ENCODE measurements at regions not wholly inside any gene's neighbourhood (a gene's known extent, or its start where the extent isn't known, plus 50 kb on each side); places are given as distances from the start of the nearest gene placed in this dataset.

DNA sequence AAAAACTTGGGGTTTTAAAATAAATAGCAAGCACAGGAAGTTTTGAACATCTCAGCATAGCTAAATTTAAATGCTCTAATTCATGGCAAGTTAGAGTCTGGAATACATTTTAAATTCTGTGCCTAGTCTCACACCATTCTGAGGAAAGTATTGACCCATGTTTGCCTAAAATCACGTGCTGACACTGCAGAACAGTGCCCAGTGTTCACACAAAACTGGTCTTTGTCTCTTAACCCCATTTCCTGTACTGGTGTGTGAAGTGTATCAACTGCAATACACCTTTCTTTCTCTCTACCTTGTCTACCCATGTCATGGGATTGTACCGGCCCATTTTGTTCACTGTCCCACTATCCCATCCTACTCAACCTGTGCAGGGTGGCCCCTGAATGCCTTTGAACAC is 749.7 kb upstream of the POM121L12 start:
- Histone ChIP-seq H3K4me1 (no peaks in the 10 kb centered on the region), H3K36me3 (no peaks in the 10 kb centered on the region), H3K4me3 (no peak overlapping the region), H3K9me3 (peaks cover 0 to 13% of the 10 kb centered on the region in 2 donors), H3K27ac (no peak overlapping the region), H3K27me3 (no peaks in the 10 kb centered on the region)
- TF ChIP-seq, protein P1, sequence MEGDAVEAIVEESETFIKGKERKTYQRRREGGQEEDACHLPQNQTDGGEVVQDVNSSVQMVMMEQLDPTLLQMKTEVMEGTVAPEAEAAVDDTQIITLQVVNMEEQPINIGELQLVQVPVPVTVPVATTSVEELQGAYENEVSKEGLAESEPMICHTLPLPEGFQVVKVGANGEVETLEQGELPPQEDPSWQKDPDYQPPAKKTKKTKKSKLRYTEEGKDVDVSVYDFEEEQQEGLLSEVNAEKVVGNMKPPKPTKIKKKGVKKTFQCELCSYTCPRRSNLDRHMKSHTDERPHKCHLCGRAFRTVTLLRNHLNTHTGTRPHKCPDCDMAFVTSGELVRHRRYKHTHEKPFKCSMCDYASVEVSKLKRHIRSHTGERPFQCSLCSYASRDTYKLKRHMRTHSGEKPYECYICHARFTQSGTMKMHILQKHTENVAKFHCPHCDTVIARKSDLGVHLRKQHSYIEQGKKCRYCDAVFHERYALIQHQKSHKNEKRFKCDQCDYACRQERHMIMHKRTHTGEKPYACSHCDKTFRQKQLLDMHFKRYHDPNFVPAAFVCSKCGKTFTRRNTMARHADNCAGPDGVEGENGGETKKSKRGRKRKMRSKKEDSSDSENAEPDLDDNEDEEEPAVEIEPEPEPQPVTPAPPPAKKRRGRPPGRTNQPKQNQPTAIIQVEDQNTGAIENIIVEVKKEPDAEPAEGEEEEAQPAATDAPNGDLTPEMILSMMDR (IDR thresholded peaks at IDR 0.05) = no peak
- TF ChIP-seq POLR2A (IDR thresholded peaks at IDR 0.05) (no peak), POLR2AphosphoS5 (IDR thresholded peaks at IDR 0.05) (no peak)
- DNase-seq (ENCODE audit: low spot score in 2 of 2) = no peak
- intact Hi-C loops (cut with DNase I; ENCODE audit: low total_unique reads) = no loop called here

DNA sequence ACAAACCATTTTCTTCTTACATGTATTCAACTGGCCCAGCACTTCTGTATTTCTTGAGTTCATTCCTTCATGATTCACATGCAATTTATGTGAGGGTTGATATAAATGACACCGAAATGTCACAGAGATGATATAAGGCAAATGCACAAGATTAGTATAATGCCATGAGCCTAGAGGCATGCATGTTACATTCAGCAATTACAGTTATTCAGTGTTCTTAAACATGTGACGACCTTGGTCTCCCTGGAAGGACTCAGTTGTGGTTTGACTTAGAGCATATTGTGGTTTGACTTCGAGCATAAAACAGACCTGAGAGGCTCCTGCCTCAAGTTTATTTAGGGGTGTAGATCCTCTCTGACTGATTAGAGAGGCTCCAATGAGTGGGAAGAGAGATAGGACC is 752.1 kb upstream of the POM121L12 start:
- no peak for DNase-seq (ENCODE audit: low spot score in 2 of 2)
- Histone ChIP-seq H3K4me3 (no peak overlapping the region), H3K27me3 (no peaks in the 10 kb centered on the region), H3K9me3 (peaks cover 2 to 13% of the 10 kb centered on the region in 2 donors), H3K27ac (no peak overlapping the region), H3K36me3 (no peaks in the 10 kb centered on the region), H3K4me1 (no peaks in the 10 kb centered on the region)
- intact Hi-C loops (cut with DNase I; ENCODE audit: low total_unique reads) = no loop called here
- TF ChIP-seq POLR2A (IDR thresholded peaks at IDR 0.05) (no peak), POLR2AphosphoS5 (IDR thresholded peaks at IDR 0.05) (no peak)
- TF ChIP-seq, protein P1 (IDR thresholded peaks at IDR 0.05) = no peak

DNA sequence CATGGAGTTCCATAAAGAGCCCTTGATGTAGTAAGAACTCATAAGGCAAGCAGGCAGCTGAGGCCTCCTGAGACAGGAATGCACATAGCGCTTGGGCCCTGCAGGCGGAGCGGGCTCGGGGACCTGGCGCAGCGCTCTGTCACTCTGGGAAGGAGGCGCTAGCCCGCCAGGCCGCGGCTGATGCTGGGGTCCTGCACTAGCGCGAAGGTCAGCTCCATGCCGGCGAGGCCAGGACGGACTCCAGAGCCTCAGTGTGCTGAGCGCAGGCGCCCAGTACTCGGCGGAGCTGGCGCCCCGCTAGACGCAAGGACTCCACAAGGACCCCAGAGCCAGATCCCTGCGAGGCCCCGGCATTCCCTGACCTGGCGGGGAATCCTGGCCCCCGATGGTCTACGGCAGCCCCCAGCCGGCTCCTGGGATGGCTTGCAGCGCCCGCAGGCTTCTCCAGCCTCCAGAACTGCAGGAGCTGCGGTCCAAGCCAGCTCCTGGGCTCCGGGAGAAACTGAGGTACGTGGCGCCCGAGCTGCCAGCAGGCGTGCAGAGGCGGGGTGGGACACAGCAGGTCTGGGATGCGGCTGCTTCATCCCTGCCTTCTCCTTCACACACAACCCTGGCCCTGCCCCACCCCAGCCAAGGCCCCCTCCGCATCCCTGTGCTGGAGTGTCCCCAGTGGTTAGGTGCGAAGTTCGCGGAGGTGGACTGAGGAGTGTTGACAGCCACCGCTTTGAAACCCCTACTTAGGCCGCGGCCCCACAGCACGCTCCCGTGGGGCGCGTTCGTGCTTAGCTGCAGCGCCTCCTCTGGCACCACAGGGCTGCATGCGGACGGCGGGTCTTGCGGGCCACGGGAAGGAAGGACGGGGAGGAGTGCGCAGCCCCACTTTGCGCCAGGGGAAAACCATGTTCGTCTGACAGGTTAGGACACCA is 761.5 kb upstream of the POM121L12 start:
- Histone ChIP-seq H3K9me3 (peaks cover 7 to 10% of the 10 kb centered on the region in 2 donors), H3K4me1 (no peaks in the 10 kb centered on the region), H3K27ac (no peak overlapping the region), H3K4me3 (no peak overlapping the region), H3K36me3 (no peaks in the 10 kb centered on the region), H3K27me3 (no peaks in the 10 kb centered on the region)
- DNase-seq (ENCODE audit: low spot score in 2 of 2) = no peak
- no peak for TF ChIP-seq POLR2AphosphoS5 (IDR thresholded peaks at IDR 0.05)
- TF ChIP-seq, protein P1 (IDR thresholded peaks at IDR 0.05) = no peak
- no peak for TF ChIP-seq POLR2A (IDR thresholded peaks at IDR 0.05)
- intact Hi-C loops (cut with DNase I; ENCODE audit: low total_unique reads) = no loop called here

DNA sequence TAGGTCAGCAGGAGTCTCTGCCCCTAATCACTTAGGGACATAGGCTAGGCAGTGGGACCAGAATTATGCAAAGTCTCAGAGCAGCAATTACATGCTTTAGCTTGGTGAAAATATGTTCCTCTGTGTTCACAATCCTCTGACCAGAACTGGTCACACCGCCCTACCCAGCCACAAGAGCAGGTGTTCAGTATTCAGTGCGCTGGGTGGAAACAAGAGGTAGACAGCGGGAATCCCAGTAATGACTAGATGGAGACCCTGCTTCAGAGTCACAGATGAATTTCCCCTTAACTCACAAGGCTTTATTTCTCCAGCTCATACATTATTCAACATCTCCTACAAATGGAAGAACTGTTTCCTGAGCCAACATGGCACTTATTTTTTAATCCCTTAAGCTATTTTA is 763.7 kb upstream of the POM121L12 start:
- TF ChIP-seq POLR2A (IDR thresholded peaks at IDR 0.05) (no peak), POLR2AphosphoS5 (IDR thresholded peaks at IDR 0.05) (no peak)
- TF ChIP-seq, protein P1 (IDR thresholded peaks at IDR 0.05) = no peak
- Histone ChIP-seq H3K27ac (no peak overlapping the region), H3K27me3 (no peaks in the 10 kb centered on the region), H3K4me1 (no peaks in the 10 kb centered on the region), H3K4me3 (no peak overlapping the region), H3K36me3 (no peaks in the 10 kb centered on the region), H3K9me3 (peaks cover 7 to 10% of the 10 kb centered on the region in 2 donors)
- no peak for DNase-seq (ENCODE audit: low spot score in 2 of 2)
- intact Hi-C loops (cut with DNase I; ENCODE audit: low total_unique reads) = no loop called here

DNA sequence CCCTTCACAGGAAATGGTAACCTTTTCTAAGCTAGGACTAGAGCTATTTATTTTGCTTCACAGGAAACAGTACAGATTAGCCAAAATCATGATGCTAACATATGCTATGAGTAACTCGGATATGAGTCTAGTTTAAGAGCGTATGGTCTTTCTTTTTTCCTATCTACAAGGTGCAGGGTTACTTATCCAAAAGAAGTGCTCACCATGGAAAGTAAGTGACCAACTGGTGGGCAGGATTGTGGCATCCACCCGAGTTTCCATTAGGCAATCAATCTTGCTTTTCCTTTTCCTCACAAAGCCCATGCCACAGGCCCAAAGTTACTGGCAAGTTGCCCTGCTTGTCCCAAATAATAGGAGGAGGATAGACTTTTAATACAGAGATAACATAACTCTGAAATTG is 765.1 kb upstream of the POM121L12 start:
- intact Hi-C loops (cut with DNase I; ENCODE audit: low total_unique reads) = no loop called here
- TF ChIP-seq POLR2A (IDR thresholded peaks at IDR 0.05) = no peak
- TF ChIP-seq POLR2AphosphoS5 (IDR thresholded peaks at IDR 0.05) = no peak
- TF ChIP-seq, protein P1 (IDR thresholded peaks at IDR 0.05) = no peak

More for the DNA sequence above, 765.1 kb upstream of the POM121L12 start:
- H3K4me1 ChIP-seq = no peaks in the 10 kb centered on the region
- no peak overlapping the region for H3K4me3 ChIP-seq
- DNase-seq (ENCODE audit: low spot score in 2 of 2) = no peak
- H3K27ac ChIP-seq = no peak overlapping the region
- H3K36me3 ChIP-seq = no peaks in the 10 kb centered on the region
- no peaks in the 10 kb centered on the region for H3K27me3 ChIP-seq
- H3K9me3 ChIP-seq = peaks cover 7 to 10% of the 10 kb centered on the region in 2 donors

Data from breast epithelium (tissue), 4 donors.